Esophagus squamous epithelium (tissue), 4 donors: ENCODE measurements at regions not wholly inside any gene's neighbourhood (a gene's known extent, or its start where the extent isn't known, plus 50 kb on each side); places are given as distances from the start of the nearest gene placed in this dataset.

Experiments used
- POLR2A ChIP-seq, 4 donors: fragments of 450-650 bp; IDR thresholded peaks; one replicate each; pipeline ENCODE4 v1.6.1; 2017; ENCODE audit warnings: antibody characterized with exemption in 4 of 4, mild to moderate bottlenecking in 4 of 4, moderate library complexity in 3 of 4
- TF ChIP-seq, protein P1 (sequence below), 6 experiments: fragments of 450-650 bp in 4 of 6; fragments of 200-600 bp in 2 of 6; sonication (generic) in 2 of 6; IDR thresholded peaks; one replicate each; pipeline ENCODE4 v1.5.1; 2016 to 2019; ENCODE audit warnings: antibody characterized with exemption in 6 of 6, mild to moderate bottlenecking in 4 of 6, moderate library complexity in 4 of 6

DNA sequence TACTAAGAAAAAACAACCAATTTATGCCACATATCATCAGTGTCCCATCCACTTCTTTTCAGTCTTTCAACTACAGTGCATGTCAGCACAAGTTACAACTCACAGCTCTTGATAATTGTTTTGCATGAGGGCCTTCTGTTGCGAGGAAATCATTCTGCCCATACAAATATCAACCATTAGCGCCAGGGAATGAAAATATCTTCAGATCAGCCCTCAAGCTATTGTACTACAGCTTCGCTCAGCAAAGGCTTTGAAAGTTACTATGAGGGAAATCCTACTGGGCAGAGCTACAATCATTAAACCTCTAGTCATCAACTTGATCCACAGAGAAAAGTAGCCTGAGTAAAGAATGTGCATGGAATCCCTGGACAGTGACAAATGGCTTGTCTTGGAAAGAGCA is 1023.6 kb upstream of the HS3ST1 start:
- TF ChIP-seq, protein P1, sequence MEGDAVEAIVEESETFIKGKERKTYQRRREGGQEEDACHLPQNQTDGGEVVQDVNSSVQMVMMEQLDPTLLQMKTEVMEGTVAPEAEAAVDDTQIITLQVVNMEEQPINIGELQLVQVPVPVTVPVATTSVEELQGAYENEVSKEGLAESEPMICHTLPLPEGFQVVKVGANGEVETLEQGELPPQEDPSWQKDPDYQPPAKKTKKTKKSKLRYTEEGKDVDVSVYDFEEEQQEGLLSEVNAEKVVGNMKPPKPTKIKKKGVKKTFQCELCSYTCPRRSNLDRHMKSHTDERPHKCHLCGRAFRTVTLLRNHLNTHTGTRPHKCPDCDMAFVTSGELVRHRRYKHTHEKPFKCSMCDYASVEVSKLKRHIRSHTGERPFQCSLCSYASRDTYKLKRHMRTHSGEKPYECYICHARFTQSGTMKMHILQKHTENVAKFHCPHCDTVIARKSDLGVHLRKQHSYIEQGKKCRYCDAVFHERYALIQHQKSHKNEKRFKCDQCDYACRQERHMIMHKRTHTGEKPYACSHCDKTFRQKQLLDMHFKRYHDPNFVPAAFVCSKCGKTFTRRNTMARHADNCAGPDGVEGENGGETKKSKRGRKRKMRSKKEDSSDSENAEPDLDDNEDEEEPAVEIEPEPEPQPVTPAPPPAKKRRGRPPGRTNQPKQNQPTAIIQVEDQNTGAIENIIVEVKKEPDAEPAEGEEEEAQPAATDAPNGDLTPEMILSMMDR (IDR thresholded peaks at IDR 0.05), result no peak
- no peak for TF ChIP-seq POLR2A (IDR thresholded peaks at IDR 0.05)
